ENCODE measurements at regions not wholly inside any gene's neighbourhood (a gene's known extent, or its start where the extent isn't known, plus 50 kb on each side); places are given as distances from the start of the nearest gene placed in this dataset.
"Not testable (repeated sequence)": the region's sequence is repeated elsewhere in the genome, so short reads cannot be mapped to it uniquely, and the experiment has no call there.

DNA sequence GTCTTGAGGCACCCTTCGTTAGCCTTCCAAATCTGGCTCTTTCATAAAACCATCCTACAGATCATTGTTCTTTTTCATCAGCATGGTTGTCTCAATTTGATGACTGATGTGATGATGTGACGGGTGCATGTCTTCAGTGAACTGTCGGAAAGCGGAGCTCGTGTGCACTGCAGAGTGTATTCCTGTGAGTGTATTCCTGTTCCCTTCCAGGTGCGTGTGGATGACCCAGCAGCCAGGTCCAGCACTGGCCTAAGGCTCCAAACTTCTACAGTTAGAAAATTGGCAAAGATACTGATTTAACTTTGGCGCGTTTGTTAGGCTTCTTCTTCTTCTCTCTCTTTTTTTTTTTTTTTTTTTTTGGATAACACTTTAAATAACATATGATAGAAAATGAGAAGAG is 314.8 kb upstream of the SPATA31A3 start:
- not testable (repeated sequence) for DNase-seq (ENCODE audit: low read depth)

DNA sequence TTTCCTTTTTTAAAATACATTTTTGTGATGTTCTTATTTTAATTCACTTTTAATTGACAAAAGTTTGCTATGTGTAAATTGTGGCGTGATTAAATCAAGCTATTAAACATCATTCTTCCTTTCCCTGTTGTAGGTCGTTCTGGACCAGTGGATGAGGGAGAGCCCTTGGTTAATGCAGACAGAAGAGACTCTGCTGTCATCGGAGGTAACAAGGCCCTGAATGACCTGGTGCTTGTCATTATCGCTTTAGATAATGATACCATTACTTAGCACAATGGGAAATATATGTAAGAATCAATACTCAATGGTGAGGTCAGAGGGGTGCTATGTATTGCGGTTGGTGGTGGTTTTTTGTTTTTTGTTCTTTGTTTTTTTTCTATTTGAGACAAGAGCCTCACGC is 296.4 kb upstream of the SPATA31A3 start:
- not testable (repeated sequence) for DNase-seq (ENCODE audit: low read depth)

DNA sequence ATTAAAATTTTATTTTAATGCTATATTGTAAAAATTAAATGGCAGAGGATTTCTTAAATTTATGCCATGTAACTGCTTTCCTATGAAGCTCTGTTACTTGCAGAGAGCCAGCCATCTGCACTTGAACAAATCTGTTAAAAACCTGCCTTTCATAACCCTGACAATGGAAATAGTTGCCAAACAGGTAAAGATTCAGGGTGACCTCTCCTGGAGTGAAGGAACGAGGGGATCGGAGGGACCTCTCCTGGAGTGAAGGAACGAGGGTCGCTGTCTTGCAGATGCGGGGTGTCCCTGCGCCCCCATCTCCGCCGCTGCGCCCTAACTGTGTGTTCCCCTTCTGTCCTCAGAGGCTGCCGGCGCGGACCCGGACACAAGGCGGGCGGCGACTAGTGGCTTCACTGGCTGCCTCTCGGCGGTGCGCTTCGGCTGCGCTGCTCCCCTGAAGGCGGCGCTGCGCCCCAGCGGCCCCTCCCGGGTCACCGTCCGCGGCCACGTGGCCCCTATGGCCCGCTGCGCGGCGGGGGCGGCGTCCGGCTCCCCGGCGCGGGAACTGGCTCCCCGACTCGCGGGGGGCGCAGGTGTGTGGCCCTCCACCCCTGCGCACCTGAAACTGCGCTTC is 295.9 kb upstream of the SPATA31A3 start:
- DNase-seq (ENCODE audit: low read depth), result not testable (repeated sequence)

GRCh38 chr9:67284299-67284698 is 291.9 kb upstream of the SPATA31A3 start:
- DNase-seq (ENCODE audit: low read depth), result not testable (repeated sequence)

DNA sequence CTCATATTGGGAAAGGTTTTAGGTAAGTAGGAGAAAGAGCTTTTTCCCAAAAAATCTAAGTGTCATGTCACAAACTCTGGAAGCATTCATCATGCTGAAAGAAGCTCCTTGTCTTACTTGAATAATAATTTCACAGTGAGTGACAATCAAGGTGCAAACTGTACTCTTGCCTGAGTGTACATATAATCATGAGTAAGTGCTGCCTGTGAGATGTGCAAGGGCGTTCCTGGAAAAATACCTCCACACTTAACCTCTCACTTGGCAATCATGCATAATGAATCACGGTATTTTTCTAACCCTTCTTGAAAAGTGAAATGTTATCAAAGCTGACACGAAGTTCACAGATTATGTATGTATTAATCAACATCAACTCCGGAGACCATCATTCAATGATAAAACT is 289.2 kb upstream of the SPATA31A3 start:
- DNase-seq (ENCODE audit: low read depth), result not testable (repeated sequence)

DNA sequence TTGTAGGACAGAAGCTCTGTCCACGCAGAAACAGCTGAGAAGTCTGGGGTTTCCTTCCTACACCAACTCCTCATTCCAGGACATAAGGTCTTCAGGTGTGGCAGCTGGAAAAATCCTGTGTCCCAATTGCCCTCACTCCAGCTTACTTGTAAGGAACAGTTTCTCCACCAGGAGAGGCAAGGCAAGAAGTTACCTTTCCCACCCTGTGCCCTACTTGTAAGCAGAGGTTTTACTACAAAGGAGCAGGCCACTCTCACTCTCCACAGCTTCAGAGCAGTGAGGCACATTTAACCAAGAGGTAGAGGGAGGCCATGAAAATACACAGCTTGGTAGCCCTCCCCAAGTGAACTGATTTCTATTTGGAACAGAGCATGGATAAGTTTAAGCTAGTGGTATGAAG is 277.3 kb upstream of the SPATA31A3 start:
- DNase-seq (ENCODE audit: low read depth), result not testable (repeated sequence)

GRCh38 chr9:67257894-67258293 is 265.5 kb upstream of the SPATA31A3 start:
- not testable (repeated sequence) for DNase-seq (ENCODE audit: low read depth)

- not testable (repeated sequence) for DNase-seq (ENCODE audit: low read depth)
These were observed 256.6 kb upstream of the SPATA31A3 start for GRCh38 chr9:67248967-67249366.

DNA sequence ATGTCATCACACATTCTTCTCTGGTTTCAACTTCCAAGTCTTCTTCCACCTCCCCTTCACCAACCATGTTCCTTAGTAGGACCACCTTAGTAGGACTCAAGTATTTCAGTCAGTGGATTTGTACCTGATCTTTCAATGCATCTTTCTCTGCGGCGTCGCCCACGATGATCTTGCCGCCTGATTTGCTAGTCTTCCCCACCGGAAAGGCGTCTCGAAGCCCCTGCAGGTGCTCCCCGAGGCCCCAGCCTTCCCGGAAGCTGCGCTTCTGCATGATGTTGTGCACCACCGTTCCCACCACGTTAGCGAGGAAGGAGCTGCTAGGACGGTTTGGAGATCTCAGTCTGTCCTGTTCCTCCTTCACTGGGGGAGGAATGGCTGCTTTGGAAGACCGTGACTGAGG is 219.7 kb upstream of the SPATA31A3 start:
- DNase-seq (ENCODE audit: low read depth), result not testable (repeated sequence)

GRCh38 chr9:67210842-67211241 is 218.5 kb upstream of the SPATA31A3 start:
- not testable (repeated sequence) for DNase-seq (ENCODE audit: low read depth)

- DNase-seq (ENCODE audit: low read depth), result not testable (repeated sequence)
These were observed 216.6 kb upstream of the SPATA31A3 start for GRCh38 chr9:67208831-67209437.

GRCh38 chr9:67196135-67196534 is 203.8 kb upstream of the SPATA31A3 start:
- not testable (repeated sequence) for DNase-seq (ENCODE audit: low read depth)

- not testable (repeated sequence) for DNase-seq (ENCODE audit: low read depth)
These were observed 203.0 kb upstream of the SPATA31A3 start for GRCh38 chr9:67195357-67195756.

DNA sequence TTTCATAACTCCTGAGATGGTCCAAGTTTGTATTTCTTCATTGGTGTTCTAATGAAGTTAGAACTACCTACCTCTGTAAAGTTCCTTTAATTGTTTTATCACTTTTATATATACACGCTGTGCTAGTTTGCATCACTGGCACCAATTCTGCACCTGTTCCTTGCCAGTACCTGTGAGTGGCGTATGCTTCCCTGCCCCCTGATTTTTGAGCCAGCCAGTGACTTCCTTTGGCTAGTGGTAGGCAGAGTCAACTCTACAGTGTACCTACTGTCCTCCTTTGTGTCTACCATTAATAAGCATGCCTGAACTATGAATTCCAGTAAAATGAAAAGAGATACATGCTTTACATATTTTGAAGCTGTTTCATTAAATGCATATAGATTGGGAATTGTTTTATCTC is 186.8 kb upstream of the SPATA31A3 start:
- DNase-seq (ENCODE audit: low read depth), result not testable (repeated sequence)

DNA sequence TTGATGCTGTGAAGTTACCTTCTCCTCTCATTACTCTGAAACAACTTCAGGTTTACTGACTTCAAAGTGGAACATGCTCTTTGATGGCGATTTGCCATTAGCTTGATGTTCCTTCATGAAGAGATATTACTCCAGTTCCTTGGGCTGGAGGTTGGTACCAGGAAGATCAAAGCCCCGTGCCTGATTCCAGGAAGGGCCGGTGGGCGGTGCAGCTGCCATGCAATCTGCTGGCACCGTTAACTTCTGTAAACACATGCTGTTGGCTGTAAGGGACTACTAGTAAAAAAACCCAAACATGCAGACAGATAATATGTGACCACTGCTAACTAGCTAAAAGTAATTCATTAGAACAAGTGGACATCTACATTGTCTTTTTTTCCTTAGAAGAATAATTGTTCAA is 182.8 kb upstream of the SPATA31A3 start:
- DNase-seq (ENCODE audit: low read depth), result not testable (repeated sequence)

- not testable (repeated sequence) for DNase-seq (ENCODE audit: low read depth)
These were observed 179.4 kb upstream of the SPATA31A3 start for GRCh38 chr9:67171721-67172120.

DNA sequence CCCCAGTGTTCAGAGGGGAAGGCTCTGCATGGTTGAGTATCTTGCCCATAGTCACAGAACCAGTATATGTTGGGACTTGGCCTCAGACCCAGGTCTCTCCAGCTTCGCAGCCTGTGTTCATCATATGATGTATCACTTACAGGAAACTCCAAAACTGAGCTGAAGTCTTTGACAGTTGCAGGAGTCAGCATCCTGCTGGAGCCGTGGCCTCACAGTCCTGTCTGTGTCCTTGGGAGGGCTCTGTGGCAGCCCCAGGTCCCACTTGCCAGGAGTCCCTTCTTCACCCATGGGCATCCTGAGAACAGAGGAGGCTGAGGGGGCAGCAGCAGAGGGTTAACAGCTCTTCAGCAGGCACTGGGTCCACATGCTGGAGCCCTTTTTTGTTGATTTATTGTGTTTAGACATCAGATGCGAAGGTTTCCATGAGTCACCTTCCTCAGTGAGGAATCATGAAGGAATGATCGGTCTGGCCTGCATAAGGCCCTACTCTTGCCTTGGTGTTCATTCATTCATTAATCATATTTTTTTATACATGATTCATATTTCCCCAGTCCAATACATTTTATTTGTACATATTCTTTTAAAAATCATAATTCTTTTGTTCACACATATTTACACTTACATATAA is 176.3 kb upstream of the SPATA31A3 start:
- DNase-seq (ENCODE audit: low read depth), result not testable (repeated sequence)

- not testable (repeated sequence) for DNase-seq (ENCODE audit: low read depth)
These were observed 174.0 kb upstream of the SPATA31A3 start for GRCh38 chr9:67166335-67166734.

DNA sequence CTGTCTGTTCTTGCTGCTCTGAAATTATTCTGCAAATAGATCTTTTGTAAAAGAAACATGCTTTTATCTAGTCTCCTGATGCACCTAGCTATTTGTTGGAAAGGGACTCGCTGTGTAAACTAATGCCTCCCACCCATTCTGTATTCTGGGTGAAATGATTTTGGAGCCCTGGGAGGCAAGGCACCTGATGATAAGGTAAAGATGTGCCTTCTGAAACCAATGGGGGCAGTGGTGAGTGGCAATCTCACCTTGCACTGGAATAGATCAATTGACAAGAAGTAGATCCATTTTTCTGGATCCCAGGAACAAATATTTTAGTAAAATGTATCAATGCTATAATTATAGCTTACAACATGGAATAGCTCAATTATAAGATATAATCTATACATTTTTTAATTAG is 170.5 kb upstream of the SPATA31A3 start:
- not testable (repeated sequence) for DNase-seq (ENCODE audit: low read depth)

DNA sequence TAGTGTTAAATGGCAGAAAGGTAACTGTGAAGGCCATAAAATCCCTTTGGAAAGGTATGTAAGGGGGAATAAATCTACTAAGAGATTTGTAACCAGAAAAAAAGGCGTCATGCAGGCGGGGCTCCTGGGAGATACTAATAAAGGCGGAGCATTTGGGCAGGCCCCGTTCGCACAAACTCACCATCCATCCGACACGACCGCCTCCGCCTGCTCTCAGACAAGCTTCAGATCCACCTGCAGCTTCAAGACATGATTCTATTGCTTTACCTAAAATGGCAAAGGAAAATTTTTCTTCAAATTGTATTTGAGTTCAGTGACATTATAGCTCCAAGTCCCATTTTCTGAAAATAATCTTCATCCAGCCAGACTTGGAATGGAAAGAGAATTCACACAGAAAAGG is 162.9 kb upstream of the SPATA31A3 start:
- not testable (repeated sequence) for DNase-seq (ENCODE audit: low read depth)

- DNase-seq (ENCODE audit: low read depth), result not testable (repeated sequence)
These were observed 161.2 kb upstream of the SPATA31A3 start for GRCh38 chr9:67153501-67153900.

DNA sequence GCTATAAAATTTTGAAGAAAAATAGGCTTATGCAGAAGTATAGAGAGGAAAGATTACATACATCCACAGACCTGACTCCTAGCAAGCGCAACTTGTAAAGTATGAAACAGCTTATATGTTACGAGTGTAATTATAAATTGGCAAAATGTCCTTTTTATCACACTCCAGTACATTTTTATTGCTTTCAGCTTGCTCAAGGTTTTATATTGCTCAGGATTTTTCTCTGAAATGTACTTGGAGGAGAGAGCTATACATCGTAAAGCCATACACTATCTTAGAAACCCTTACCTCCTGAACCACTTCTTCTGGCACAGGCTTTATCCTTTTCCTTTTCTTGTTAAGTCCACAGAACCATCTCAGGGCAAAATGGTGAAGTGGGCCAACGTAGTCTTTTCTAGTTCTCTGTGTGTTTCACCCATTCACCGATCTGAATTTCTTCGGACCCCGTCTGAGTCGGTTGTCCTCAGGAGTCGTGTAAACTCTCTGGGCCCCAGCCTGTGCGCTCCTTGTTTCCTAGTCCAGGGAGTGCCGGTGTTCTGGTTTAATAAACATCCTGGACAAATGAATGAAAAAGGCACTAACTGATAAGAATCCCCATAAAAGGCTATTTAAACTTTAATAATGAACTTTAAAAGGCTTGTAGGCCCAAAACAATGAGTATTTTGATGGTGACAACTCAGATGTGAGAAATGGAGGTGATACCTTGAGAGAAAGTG is 150.2 kb upstream of the SPATA31A3 start:
- not testable (repeated sequence) for DNase-seq (ENCODE audit: low read depth)

DNA sequence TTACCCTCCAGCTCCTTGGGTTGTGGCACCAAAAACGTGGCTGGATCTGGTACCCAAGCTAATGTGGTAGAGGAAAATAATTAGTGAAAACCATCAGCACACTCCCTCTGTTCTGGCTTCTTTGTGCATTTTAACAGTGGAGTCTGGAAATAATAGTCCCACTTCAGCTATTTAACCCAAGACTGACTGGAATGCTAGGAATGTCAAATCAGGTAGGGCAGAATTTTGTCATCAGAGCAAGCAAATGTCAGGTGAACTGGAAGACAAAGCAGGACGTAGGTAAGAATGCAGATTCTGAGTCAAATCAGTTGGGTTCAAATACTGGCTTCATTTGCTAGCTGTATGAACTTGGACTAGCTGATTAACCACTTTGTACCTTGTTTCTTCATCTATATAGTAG is 144.0 kb upstream of the SPATA31A3 start:
- not testable (repeated sequence) for DNase-seq (ENCODE audit: low read depth)

Data from activated T-cell treated with anti-CD3 and anti-CD28 coated beads for 48 hours (primary cell).